ENCODE measurements at regions not wholly inside any gene's neighbourhood (a gene's known extent, or its start where the extent isn't known, plus 50 kb on each side); places are given as distances from the start of the nearest gene placed in this dataset.

DNA sequence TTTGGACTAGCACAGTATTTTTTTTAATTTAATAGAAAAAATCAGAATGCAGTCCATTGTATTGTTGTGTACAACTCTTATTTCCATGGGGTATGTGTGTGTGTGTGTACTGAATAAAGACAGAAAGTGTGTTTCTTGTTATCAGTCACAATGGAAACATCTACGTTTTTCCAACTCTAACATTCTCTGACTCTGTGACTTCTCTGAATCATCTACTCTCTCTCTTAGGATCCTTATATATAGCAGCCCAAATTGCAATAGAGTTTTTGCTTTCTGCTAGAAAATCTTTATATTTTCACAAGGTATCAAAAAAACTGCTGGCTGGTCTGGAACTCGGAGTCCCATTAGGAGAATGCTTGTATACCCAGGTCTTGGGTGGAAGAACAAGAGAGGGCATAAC, 138.9 kb upstream of the ARID2 start:
- no peak overlapping the region for H3K4me3 ChIP-seq (ENCODE audit: low read depth, low read length)
- TF ChIP-seq, protein P1, sequence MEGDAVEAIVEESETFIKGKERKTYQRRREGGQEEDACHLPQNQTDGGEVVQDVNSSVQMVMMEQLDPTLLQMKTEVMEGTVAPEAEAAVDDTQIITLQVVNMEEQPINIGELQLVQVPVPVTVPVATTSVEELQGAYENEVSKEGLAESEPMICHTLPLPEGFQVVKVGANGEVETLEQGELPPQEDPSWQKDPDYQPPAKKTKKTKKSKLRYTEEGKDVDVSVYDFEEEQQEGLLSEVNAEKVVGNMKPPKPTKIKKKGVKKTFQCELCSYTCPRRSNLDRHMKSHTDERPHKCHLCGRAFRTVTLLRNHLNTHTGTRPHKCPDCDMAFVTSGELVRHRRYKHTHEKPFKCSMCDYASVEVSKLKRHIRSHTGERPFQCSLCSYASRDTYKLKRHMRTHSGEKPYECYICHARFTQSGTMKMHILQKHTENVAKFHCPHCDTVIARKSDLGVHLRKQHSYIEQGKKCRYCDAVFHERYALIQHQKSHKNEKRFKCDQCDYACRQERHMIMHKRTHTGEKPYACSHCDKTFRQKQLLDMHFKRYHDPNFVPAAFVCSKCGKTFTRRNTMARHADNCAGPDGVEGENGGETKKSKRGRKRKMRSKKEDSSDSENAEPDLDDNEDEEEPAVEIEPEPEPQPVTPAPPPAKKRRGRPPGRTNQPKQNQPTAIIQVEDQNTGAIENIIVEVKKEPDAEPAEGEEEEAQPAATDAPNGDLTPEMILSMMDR (IDR thresholded peaks at IDR 0.05; ENCODE audit: low read depth, low read length, missing control alignments): no peak
- no peak for DNase-seq (ENCODE audit: low read depth)
- in situ Hi-C loops (cut with HindIII; ENCODE audit: low sequenced_read_pairs): no loop called here

DNA sequence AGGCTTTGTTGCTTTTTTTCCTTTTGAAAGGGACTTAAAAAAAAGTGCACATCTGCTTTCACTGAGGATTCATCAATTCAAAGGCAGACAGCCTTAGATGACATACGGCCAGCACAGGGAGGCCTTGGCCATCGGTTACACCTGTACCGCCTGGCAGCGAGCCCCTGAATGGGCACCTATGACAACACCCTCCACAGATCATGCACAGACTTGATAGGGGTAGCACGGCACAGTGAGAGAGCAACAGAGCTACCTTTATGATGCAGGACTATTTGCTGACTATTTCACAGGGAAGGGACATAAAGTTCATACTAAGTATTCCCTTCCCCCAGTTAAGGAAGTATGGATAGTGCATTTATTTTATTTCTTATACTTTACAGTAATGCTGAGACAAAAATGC, 137.9 kb upstream of the ARID2 start:
- no peak overlapping the region for H3K4me3 ChIP-seq (ENCODE audit: low read depth, low read length)
- TF ChIP-seq, protein P1 (IDR thresholded peaks at IDR 0.05; ENCODE audit: low read depth, low read length, missing control alignments): no peak
- in situ Hi-C loops (cut with HindIII; ENCODE audit: low sequenced_read_pairs): no loop called here
- DNase-seq (ENCODE audit: low read depth): no peak

DNA sequence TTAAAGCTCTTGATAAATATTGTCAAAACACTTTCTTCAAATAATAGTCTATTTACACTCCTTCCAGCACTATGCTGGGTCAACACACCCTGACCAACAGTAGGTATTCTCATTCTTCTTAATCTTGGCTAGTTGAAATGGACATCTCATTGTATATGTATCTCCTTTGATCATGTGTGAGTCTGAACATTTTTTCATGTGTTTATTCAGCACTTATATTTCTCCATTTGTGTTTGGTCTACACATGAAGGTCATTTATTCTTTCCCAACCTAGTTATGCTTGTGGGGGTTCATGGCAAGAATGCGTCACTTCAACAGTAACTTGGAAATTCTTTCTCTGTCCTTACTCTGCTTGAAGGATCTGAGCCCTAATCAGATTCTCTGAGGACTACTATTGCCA, 133.1 kb upstream of the ARID2 start:
- in situ Hi-C loops (cut with HindIII; ENCODE audit: low sequenced_read_pairs): no loop called here

DNA sequence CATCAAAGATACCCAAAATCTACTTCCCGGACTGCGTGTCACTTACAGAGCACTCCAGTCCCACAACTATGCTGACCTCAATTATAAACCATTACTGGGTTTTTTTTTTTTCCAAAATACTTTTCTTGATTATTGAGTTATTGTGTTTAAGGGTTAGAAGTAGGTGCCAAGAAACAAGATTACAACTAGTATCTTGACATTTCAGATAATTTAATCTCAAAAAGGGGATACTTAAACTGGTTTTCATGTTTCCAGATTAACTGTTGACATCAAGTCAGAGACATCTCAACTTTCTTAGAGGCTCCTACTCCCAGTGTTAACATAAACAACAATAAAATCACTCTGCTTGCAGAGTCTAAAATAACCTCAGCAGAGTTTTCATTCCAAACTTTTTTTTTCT, 131.2 kb upstream of the ARID2 start:
- no peak overlapping the region for H3K4me3 ChIP-seq (ENCODE audit: low read depth, low read length)
- in situ Hi-C loops (cut with HindIII; ENCODE audit: low sequenced_read_pairs): no loop called here
- no peak for DNase-seq (ENCODE audit: low read depth)
- TF ChIP-seq, protein P1 (IDR thresholded peaks at IDR 0.05; ENCODE audit: low read depth, low read length, missing control alignments): no peak

More for the DNA sequence above, 133.1 kb upstream of the ARID2 start:
- TF ChIP-seq, protein P1 (IDR thresholded peaks at IDR 0.05; ENCODE audit: low read depth, low read length, missing control alignments): no peak
- H3K4me3 ChIP-seq (ENCODE audit: low read depth, low read length): no peak overlapping the region
- DNase-seq (ENCODE audit: low read depth): no peak

DNA sequence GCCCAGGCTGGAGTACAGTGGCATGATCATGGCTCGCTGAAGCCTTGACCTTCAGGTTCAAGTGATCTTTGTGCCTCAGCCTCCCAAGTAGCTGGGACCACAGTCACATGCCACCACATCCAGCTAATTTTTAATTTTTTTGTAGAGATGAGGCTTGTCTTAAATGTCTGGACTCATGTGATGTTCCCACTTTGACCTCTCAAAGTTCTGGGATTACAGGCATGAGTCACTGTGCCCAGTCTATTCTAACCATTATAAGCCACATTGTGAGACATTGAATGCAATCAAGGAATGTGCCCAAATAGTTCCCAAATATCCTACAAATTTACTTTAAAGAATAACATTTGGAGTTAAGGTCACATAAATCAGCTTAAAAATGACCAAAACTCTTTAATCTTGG, 130.7 kb upstream of the ARID2 start:
- DNase-seq (ENCODE audit: low read depth): no peak
- TF ChIP-seq, protein P1 (IDR thresholded peaks at IDR 0.05; ENCODE audit: low read depth, low read length, missing control alignments): no peak
- in situ Hi-C loops (cut with HindIII; ENCODE audit: low sequenced_read_pairs): no loop called here
- H3K4me3 ChIP-seq (ENCODE audit: low read depth, low read length): no peak overlapping the region

DNA sequence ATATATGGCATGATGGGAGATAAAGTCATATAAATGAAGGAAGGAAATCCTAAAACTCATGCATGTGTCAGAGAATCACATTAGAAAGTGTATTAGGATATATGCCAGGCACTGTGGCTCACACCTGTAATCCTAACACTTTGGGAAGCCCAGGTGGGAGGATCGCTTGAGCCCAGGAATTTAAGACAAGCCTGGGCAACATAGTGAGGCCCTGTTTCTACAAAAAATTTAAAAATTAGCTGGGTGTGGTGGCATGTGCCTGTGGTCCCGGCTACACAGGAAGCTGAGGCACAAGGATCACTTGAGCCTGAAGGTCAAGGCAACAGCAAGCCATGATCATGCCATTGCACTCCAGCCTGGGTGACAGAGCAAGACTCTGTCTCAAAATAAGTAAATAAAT, 130.3 kb upstream of the ARID2 start:
- TF ChIP-seq, protein P1 (IDR thresholded peaks at IDR 0.05; ENCODE audit: low read depth, low read length, missing control alignments): no peak
- no peak for DNase-seq (ENCODE audit: low read depth)
- in situ Hi-C loops (cut with HindIII; ENCODE audit: low sequenced_read_pairs): no loop called here
- no peak overlapping the region for H3K4me3 ChIP-seq (ENCODE audit: low read depth, low read length)

DNA sequence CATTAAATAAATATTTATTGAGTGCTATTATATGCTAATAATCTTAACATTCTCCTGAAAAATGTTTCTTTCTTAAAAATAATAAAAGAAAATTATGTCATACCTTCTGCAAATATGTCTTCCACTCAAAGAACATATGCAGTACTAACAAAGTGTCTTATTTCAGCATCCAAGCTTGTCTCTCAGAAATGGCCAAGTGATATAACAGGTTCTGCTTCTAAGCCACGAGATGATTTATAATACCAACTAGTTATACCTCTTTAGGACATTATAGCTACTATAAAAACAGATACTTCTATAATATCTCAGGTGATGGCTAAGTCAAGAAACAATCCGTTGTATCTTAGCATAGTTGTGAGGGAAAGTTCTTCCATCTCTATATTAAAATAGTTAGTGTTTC, 128.1 kb upstream of the ARID2 start:
- in situ Hi-C loops (cut with HindIII; ENCODE audit: low sequenced_read_pairs): no loop called here
- TF ChIP-seq, protein P1 (IDR thresholded peaks at IDR 0.05; ENCODE audit: low read depth, low read length, missing control alignments): no peak
- H3K4me3 ChIP-seq (ENCODE audit: low read depth, low read length): no peak overlapping the region
- DNase-seq (ENCODE audit: low read depth): no peak
